A549 (cell line): ENCODE measurements at regions not wholly inside any gene's neighbourhood (a gene's known extent, or its start where the extent isn't known, plus 50 kb on each side); places are given as distances from the start of the nearest gene placed in this dataset.

Experiments used
- EP300 ChIP-seq, 2 experiments: fragments of >200 bp; sonication (Bioruptor Twin); formaldehyde crosslinking; IDR thresholded peaks; 2 replicates in 1 of 2; 3 replicates in 1 of 2; pipeline ENCODE4 v1.6.1; 2016 to 2017
- FOSL2 ChIP-seq, 2 experiments: fragments of 450-650 bp in 1 of 2; fragments of >200 bp in 1 of 2; sonication (Bioruptor Twin) in 1 of 2; formaldehyde crosslinking; IDR thresholded peaks; 2 replicates each; pipeline versions ENCODE4 v1.5.0 to v1.6.1; 2016 to 2020; ENCODE audit warnings: mild to moderate bottlenecking in 1 of 2, moderate library complexity in 1 of 2
- HOXA7 ChIP-seq: fragments of 250-450 bp; sonication (Bioruptor Pico); IDR thresholded peaks from 2 replicates; pipeline ENCODE4 v1.5.0; 2020; ENCODE audit warnings: mild to moderate bottlenecking, moderate library complexity
- JUN ChIP-seq, 2 experiments: fragments of >200 bp; sonication (Bioruptor Twin); formaldehyde crosslinking; IDR thresholded peaks; 2 replicates in 1 of 2; 3 replicates in 1 of 2; pipeline ENCODE4 v1.6.1; 2016 to 2017
- MAZ ChIP-seq: fragments of 150-350 bp; IDR thresholded peaks from 2 replicates; pipeline ENCODE4 v1.6.1; 2014; ENCODE audit warnings: antibody characterized with exemption, low read depth, low read length, borderline replicate concordance
- MYC ChIP-seq: IDR thresholded peaks from 2 replicates; pipeline ENCODE4 v1.6.1; 2012; ENCODE audit warnings: mild to moderate bottlenecking, inconsistent platforms, low read length, improper control_type of control experiment, borderline replicate concordance
- NPAS2 ChIP-seq: fragments of 250-450 bp; sonication (Bioruptor Pico); IDR thresholded peaks from 2 replicates; pipeline ENCODE4 v1.8.0; 2022; ENCODE audit warnings: mild to moderate bottlenecking, moderate library complexity, borderline replicate concordance
- POLR2A ChIP-seq: IDR thresholded peaks from 2 replicates; pipeline ENCODE4 v1.6.1; 2012; ENCODE audit warnings: mild to moderate bottlenecking, low read length
- ZFP36 ChIP-seq: fragments of 450-650 bp; IDR thresholded peaks from 2 replicates; pipeline ENCODE4 v1.6.1; 2014; ENCODE audit warnings: borderline replicate concordance; ENCODE audit not compliant: partially characterized antibody
- TF ChIP-seq, protein P1 (sequence below): fragments of >200 bp; sonication (Bioruptor Twin); formaldehyde crosslinking; IDR thresholded peaks from 3 replicates; pipeline ENCODE4 v1.5.1; 2016
- TF ChIP-seq, protein P2 (sequence below): IDR thresholded peaks from 2 replicates; pipeline ENCODE4 v1.6.1; 2012
- TF ChIP-seq, protein P3 (sequence below): fragments of >200 bp; sonication (Bioruptor Twin); formaldehyde crosslinking; IDR thresholded peaks from 3 replicates; pipeline ENCODE4 v1.6.1; 2016
- TF ChIP-seq, protein P4 (sequence below): fragments of 200-600 bp; sonication (generic); IDR thresholded peaks from 2 replicates; pipeline ENCODE4 v1.6.1; 2016; ENCODE audit warnings: antibody characterized with exemption, mild to moderate bottlenecking, moderate library complexity

DNA sequence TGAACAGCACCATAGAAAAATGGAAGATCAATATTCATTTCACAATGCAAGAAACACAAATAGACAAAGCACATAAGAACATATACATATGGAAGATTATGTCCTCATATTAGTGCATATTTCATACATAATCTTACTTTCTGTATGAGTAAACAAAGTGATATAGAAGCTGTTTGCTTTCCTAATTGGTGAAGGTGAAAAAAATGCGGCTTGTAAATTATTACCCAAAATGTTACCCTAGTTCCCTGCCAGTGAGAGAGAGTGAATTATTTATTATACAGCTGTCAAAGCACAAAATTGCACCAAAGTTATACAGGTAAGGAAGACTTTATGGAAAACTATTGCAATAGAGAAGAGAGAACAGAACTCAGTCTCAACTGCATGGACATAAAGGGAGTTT, 1485.0 kb upstream of the CDH9 start:
- TF ChIP-seq NPAS2 (CRISPR knock-in tag) (no peak), ZFP36 (no peak), MAZ (no peak), EP300 (IDR thresholded peaks at IDR 0.05) (no peak), HOXA7 (CRISPR knock-in tag) (no peak), FOSL2 (IDR thresholded peaks at IDR 0.05) (no peak), FOSL2 (CRISPR knock-in tag; IDR thresholded peaks at IDR 0.05) (no peak), JUN (IDR thresholded peaks at IDR 0.05) (no peak), POLR2A (no peak), MYC (no peak)
- TF ChIP-seq, protein P1, sequence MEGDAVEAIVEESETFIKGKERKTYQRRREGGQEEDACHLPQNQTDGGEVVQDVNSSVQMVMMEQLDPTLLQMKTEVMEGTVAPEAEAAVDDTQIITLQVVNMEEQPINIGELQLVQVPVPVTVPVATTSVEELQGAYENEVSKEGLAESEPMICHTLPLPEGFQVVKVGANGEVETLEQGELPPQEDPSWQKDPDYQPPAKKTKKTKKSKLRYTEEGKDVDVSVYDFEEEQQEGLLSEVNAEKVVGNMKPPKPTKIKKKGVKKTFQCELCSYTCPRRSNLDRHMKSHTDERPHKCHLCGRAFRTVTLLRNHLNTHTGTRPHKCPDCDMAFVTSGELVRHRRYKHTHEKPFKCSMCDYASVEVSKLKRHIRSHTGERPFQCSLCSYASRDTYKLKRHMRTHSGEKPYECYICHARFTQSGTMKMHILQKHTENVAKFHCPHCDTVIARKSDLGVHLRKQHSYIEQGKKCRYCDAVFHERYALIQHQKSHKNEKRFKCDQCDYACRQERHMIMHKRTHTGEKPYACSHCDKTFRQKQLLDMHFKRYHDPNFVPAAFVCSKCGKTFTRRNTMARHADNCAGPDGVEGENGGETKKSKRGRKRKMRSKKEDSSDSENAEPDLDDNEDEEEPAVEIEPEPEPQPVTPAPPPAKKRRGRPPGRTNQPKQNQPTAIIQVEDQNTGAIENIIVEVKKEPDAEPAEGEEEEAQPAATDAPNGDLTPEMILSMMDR, result no peak
- TF ChIP-seq, protein P2, sequence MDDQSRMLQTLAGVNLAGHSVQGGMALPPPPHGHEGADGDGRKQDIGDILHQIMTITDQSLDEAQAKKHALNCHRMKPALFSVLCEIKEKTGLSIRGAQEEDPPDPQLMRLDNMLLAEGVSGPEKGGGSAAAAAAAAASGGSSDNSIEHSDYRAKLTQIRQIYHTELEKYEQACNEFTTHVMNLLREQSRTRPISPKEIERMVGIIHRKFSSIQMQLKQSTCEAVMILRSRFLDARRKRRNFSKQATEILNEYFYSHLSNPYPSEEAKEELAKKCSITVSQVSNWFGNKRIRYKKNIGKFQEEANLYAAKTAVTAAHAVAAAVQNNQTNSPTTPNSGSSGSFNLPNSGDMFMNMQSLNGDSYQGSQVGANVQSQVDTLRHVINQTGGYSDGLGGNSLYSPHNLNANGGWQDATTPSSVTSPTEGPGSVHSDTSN, result no peak
- TF ChIP-seq, protein P3, sequence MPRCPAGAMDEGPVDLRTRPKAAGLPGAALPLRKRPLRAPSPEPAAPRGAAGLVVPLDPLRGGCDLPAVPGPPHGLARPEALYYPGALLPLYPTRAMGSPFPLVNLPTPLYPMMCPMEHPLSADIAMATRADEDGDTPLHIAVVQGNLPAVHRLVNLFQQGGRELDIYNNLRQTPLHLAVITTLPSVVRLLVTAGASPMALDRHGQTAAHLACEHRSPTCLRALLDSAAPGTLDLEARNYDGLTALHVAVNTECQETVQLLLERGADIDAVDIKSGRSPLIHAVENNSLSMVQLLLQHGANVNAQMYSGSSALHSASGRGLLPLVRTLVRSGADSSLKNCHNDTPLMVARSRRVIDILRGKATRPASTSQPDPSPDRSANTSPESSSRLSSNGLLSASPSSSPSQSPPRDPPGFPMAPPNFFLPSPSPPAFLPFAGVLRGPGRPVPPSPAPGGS, result no peak
- TF ChIP-seq, protein P4, sequence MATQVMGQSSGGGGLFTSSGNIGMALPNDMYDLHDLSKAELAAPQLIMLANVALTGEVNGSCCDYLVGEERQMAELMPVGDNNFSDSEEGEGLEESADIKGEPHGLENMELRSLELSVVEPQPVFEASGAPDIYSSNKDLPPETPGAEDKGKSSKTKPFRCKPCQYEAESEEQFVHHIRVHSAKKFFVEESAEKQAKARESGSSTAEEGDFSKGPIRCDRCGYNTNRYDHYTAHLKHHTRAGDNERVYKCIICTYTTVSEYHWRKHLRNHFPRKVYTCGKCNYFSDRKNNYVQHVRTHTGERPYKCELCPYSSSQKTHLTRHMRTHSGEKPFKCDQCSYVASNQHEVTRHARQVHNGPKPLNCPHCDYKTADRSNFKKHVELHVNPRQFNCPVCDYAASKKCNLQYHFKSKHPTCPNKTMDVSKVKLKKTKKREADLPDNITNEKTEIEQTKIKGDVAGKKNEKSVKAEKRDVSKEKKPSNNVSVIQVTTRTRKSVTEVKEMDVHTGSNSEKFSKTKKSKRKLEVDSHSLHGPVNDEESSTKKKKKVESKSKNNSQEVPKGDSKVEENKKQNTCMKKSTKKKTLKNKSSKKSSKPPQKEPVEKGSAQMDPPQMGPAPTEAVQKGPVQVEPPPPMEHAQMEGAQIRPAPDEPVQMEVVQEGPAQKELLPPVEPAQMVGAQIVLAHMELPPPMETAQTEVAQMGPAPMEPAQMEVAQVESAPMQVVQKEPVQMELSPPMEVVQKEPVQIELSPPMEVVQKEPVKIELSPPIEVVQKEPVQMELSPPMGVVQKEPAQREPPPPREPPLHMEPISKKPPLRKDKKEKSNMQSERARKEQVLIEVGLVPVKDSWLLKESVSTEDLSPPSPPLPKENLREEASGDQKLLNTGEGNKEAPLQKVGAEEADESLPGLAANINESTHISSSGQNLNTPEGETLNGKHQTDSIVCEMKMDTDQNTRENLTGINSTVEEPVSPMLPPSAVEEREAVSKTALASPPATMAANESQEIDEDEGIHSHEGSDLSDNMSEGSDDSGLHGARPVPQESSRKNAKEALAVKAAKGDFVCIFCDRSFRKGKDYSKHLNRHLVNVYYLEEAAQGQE, result no peak
